ENCODE measurements at regions not wholly inside any gene's neighbourhood (a gene's known extent, or its start where the extent isn't known, plus 50 kb on each side); places are given as distances from the start of the nearest gene placed in this dataset.
A peak's percentile ranks its signal among the peaks of the same experiment; 100 is the strongest.

DNA sequence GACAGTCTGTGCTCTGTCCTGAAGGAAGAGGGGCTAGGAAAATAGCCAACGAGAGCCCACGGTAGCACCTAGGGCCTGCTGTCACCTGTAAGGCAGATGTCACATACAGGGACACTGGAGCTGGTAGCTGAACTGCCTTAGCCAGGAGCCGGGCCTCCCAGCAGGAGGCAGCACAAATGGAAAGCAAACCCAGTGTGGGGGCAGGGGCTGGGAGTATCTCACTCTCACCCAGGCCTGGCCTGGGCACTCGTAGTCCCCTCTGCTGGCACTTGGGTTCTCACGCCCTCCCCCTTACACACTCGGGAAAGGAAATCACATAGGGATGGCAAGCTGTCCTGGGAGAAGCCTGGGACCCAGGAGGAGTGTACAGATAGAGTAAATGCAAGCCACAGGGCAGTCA lies 173.1 kb upstream of the CHRNA7 start:
- intact Hi-C loops (cut with DNase I) = no loop called here
- H3K9me3 ChIP-seq = no peaks in the 10 kb centered on the region
- no peak overlapping the region for H3K4me3 ChIP-seq
- no peak for TF ChIP-seq POLR2A (IDR thresholded peaks at IDR 0.05)
- TF ChIP-seq, protein P1, sequence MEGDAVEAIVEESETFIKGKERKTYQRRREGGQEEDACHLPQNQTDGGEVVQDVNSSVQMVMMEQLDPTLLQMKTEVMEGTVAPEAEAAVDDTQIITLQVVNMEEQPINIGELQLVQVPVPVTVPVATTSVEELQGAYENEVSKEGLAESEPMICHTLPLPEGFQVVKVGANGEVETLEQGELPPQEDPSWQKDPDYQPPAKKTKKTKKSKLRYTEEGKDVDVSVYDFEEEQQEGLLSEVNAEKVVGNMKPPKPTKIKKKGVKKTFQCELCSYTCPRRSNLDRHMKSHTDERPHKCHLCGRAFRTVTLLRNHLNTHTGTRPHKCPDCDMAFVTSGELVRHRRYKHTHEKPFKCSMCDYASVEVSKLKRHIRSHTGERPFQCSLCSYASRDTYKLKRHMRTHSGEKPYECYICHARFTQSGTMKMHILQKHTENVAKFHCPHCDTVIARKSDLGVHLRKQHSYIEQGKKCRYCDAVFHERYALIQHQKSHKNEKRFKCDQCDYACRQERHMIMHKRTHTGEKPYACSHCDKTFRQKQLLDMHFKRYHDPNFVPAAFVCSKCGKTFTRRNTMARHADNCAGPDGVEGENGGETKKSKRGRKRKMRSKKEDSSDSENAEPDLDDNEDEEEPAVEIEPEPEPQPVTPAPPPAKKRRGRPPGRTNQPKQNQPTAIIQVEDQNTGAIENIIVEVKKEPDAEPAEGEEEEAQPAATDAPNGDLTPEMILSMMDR (IDR thresholded peaks at IDR 0.05) = no peak
- DNase-seq = no peak
- no peaks in the 10 kb centered on the region for H3K27me3 ChIP-seq
- H3K27ac ChIP-seq = no peak overlapping the region
- no peaks in the 10 kb centered on the region for H3K36me3 ChIP-seq
- WGBS (ENCODE audit: insufficient coverage, low coverage, low lambda C conversion rate, missing lambda C conversion rate) = 74% methylated on average over 3 of the region's 6 CpGs
- no peaks in the 10 kb centered on the region for H3K4me1 ChIP-seq
- ATAC-seq = no peak

DNA sequence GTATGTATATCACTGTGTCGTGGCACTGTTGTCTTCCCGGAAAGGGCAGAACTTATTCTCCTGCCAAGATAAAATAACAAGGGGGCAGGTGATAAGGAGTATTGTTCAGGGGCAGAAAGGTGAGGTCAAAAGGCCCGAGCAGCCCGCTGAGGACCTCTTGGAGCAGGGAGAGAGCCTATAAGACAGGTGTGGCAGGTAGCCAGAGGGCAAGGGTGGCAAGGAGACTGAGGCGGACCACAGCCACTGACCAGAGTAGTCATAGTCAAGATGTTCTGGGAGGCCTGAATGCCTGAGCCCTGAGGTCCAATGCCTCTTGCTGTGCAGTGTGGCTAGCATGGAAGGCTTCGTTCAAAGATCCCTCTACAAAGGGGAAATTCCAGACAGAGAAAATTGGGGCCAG lies 172.3 kb upstream of the CHRNA7 start:
- no peak for DNase-seq

DNA sequence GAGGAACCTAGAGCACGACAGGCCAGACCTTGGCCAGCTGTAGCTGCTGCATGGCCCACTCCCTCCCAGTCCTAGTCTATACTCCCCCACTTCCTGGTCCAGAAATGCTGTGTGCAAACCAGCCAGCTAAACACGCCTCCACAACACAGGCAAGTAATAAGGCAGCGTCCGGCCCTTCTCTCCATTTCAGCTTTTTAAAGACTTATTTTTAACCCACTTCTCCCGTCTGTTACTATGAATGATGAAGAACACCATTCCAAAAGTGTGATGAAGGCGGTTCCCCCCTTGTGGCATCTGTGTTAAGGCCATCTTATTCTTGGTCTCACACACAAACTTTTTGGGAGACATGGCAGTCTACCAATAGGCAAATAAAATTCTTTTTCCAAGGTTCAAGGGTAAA lies 164.1 kb upstream of the CHRNA7 start:
- no peak for DNase-seq
- intact Hi-C loops (cut with DNase I) = no loop called here
- Histone ChIP-seq H3K27me3 (no peaks in the 10 kb centered on the region), H3K27ac (no peak overlapping the region), H3K36me3 (no peaks in the 10 kb centered on the region), H3K4me1 (no peaks in the 10 kb centered on the region), H3K9me3 (no peaks in the 10 kb centered on the region), H3K4me3 (no peak overlapping the region)
- WGBS (ENCODE audit: insufficient coverage, low coverage, low lambda C conversion rate, missing lambda C conversion rate) = 83% methylated on average over 5 of the region's 6 CpGs
- no peak for TF ChIP-seq POLR2A (IDR thresholded peaks at IDR 0.05)
- TF ChIP-seq, protein P1 (IDR thresholded peaks at IDR 0.05) = no peak
- no peak for ATAC-seq

More for the DNA sequence above, 172.3 kb upstream of the CHRNA7 start:
- Histone ChIP-seq H3K4me1 (no peaks in the 10 kb centered on the region), H3K36me3 (no peaks in the 10 kb centered on the region), H3K27me3 (no peaks in the 10 kb centered on the region), H3K27ac (no peak overlapping the region), H3K9me3 (no peaks in the 10 kb centered on the region), H3K4me3 (no peak overlapping the region)
- no peak for TF ChIP-seq POLR2A (IDR thresholded peaks at IDR 0.05)
- TF ChIP-seq, protein P1 (IDR thresholded peaks at IDR 0.05) = no peak
- WGBS (ENCODE audit: insufficient coverage, low coverage, low lambda C conversion rate, missing lambda C conversion rate) = 83% methylated on average over 6 of the region's 6 CpGs
- intact Hi-C loops (cut with DNase I) = no loop called here
- no peak for ATAC-seq

DNA sequence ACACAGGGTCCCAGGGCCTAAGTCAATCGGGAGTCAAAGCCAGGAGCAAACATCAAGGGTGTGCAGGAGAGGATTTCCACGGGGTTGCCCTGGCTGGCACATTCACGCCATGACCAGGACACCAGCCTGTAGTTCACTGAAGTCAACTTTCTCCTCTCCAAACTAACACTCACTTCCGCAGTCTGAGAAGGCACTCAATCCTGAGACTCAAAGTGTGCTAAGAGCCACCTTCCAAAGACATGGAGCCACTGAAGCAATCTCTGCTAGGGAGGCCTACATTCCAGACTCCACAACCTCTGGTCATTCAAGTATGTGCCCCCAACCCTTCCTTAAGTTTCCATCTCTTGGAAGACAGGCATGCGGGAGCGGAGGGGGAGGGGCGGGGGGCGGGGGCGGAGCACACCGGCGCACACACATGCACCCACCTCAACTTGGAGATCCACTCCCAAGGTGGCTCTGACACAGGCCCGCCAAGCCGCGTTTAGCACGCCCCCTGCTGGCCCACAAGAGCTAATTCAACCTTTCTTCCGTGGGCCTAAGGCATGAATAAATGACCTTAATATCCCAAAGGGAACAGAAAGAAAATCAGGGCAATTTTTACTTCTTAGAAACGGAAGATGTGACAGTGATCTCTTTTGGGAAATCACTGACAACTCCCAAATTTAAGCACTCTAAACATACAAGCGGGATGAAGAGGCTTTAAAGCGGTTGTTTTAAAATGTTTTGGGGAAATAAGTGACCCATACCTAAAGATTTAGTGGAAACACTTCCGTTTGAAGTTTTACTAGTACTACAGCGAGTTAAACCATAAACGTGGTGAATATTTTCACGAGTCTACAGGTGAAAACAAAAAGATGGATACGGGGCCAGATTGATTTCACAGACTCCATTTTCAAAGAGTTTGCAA lies 162.5 kb upstream of the CHRNA7 start:
- 16% methylated on average over 18 of the region's 24 CpGs for WGBS (ENCODE audit: insufficient coverage, low coverage, low lambda C conversion rate, missing lambda C conversion rate)
- TF ChIP-seq, protein P1 (IDR thresholded peaks at IDR 0.05) = peak; percentile 58 to 91 (median 88)
- no peak for TF ChIP-seq POLR2A (IDR thresholded peaks at IDR 0.05)
- Histone ChIP-seq H3K27ac (no peak overlapping the region), H3K4me3 (no peak overlapping the region), H3K9me3 (no peaks in the 10 kb centered on the region), H3K36me3 (no peaks in the 10 kb centered on the region), H3K27me3 (no peaks in the 10 kb centered on the region), H3K4me1 (no peaks in the 10 kb centered on the region)
- DNase-seq = peak in 2 of 3 donors; percentile 62 to 71
- ATAC-seq = peak; percentile 54 to 66 (median 58)
- intact Hi-C loops (cut with DNase I) = no loop called here

All from right lobe of liver (tissue), 6 donors.